ENCODE measurements at regions not wholly inside any gene's neighbourhood (a gene's known extent, or its start where the extent isn't known, plus 50 kb on each side); places are given as distances from the start of the nearest gene placed in this dataset.
A peak's percentile ranks its signal among the peaks of the same experiment; 100 is the strongest.

- WGBS, 5 donors = 32 to 53% (median 36%) methylated on average over 8 of the region's 8 CpGs
- intact Hi-C loops (cut with DNase I; ENCODE audit: low total_unique reads) = no loop called here
- TF ChIP-seq POLR2A (IDR thresholded peaks at IDR 0.05) = no peak
- TF ChIP-seq POLR2AphosphoS5 (IDR thresholded peaks at IDR 0.05) = no peak
- no peak for TF ChIP-seq EP300 (IDR thresholded peaks at IDR 0.05)
- TF ChIP-seq, protein P1, sequence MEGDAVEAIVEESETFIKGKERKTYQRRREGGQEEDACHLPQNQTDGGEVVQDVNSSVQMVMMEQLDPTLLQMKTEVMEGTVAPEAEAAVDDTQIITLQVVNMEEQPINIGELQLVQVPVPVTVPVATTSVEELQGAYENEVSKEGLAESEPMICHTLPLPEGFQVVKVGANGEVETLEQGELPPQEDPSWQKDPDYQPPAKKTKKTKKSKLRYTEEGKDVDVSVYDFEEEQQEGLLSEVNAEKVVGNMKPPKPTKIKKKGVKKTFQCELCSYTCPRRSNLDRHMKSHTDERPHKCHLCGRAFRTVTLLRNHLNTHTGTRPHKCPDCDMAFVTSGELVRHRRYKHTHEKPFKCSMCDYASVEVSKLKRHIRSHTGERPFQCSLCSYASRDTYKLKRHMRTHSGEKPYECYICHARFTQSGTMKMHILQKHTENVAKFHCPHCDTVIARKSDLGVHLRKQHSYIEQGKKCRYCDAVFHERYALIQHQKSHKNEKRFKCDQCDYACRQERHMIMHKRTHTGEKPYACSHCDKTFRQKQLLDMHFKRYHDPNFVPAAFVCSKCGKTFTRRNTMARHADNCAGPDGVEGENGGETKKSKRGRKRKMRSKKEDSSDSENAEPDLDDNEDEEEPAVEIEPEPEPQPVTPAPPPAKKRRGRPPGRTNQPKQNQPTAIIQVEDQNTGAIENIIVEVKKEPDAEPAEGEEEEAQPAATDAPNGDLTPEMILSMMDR (IDR thresholded peaks at IDR 0.05) = no peak
- DNase-seq = peak in 1 of 2 donors; percentile 12
- Histone ChIP-seq H3K36me3 (no peaks in the 10 kb centered on the region), H3K9me3 (no peaks in the 10 kb centered on the region), H3K4me3 (no peak overlapping the region), H3K27me3 (no peaks in the 10 kb centered on the region), H3K4me1 (no peaks in the 10 kb centered on the region), H3K27ac (no peak overlapping the region)
Measured at GRCh38 chr3:117793622-117794265, 1084.2 kb downstream of the TUSC7 start.

DNA sequence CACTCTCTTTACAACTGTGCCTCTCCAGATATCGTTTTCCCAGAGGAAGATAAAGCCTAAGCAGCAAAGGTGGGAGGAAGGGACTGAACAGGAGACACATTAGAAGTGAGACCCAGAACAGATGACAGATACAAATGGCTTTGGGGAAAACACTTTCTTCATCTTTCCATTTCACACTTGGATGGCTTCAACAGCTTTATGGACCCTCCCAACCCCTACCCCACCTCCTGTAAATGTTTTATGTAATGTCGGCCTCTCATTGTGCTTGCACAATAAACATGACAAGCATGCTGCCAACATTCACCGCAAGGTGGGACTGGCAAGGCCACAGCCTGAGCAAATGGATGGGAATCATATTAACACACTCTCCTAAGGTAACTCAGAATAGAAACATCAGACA is 1088.6 kb downstream of the TUSC7 start:
- WGBS, 5 donors = 57 to 68% (median 64%) methylated on average over 3 of the region's 3 CpGs
- TF ChIP-seq EP300 (IDR thresholded peaks at IDR 0.05) (no peak), POLR2A (IDR thresholded peaks at IDR 0.05) (no peak), POLR2AphosphoS5 (IDR thresholded peaks at IDR 0.05) (no peak)
- TF ChIP-seq, protein P1 (IDR thresholded peaks at IDR 0.05) = no peak
- Histone ChIP-seq H3K4me1 (no peaks in the 10 kb centered on the region), H3K27ac (no peak overlapping the region), H3K4me3 (no peak overlapping the region), H3K9me3 (no peaks in the 10 kb centered on the region), H3K27me3 (no peaks in the 10 kb centered on the region), H3K36me3 (no peaks in the 10 kb centered on the region)
- DNase-seq = no peak
- intact Hi-C loops (cut with DNase I; ENCODE audit: low total_unique reads) = no loop called here

GRCh38 chr3:117798687-117799386 is 1089.3 kb downstream of the TUSC7 start:
- H3K36me3 ChIP-seq = no peaks in the 10 kb centered on the region
- WGBS, 5 donors = 78 to 88% (median 79%) methylated on average over 6 of the region's 6 CpGs
- TF ChIP-seq POLR2AphosphoS5 (IDR thresholded peaks at IDR 0.05) (no peak), EP300 (IDR thresholded peaks at IDR 0.05) (no peak), POLR2A (IDR thresholded peaks at IDR 0.05) (no peak)
- TF ChIP-seq, protein P1 (IDR thresholded peaks at IDR 0.05) = no peak
- H3K27ac ChIP-seq = no peak overlapping the region
- H3K9me3 ChIP-seq = no peaks in the 10 kb centered on the region
- intact Hi-C loops (cut with DNase I; ENCODE audit: low total_unique reads) = no loop called here
- no peaks in the 10 kb centered on the region for H3K27me3 ChIP-seq
- no peak for DNase-seq
- no peak overlapping the region for H3K4me3 ChIP-seq
- no peaks in the 10 kb centered on the region for H3K4me1 ChIP-seq

GRCh38 chr3:117799387-117799735 is 1089.8 kb downstream of the TUSC7 start:
- intact Hi-C loops (cut with DNase I; ENCODE audit: low total_unique reads) = no loop called here
- Histone ChIP-seq H3K4me3 (no peak overlapping the region), H3K4me1 (no peaks in the 10 kb centered on the region), H3K36me3 (no peaks in the 10 kb centered on the region), H3K9me3 (no peaks in the 10 kb centered on the region), H3K27me3 (no peaks in the 10 kb centered on the region), H3K27ac (no peak overlapping the region)
- WGBS, 5 donors = 70 to 88% (median 76%) methylated on average over 2 of the region's 2 CpGs
- peak in 1 of 2 donors; percentile 9 for DNase-seq
- TF ChIP-seq POLR2A (IDR thresholded peaks at IDR 0.05) (no peak), EP300 (IDR thresholded peaks at IDR 0.05) (no peak), POLR2AphosphoS5 (IDR thresholded peaks at IDR 0.05) (no peak)
- TF ChIP-seq, protein P1 (IDR thresholded peaks at IDR 0.05) = no peak
